Rectal smooth muscle tissue (tissue), 1 donor: ENCODE measurements at regions not wholly inside any gene's neighbourhood (a gene's known extent, or its start where the extent isn't known, plus 50 kb on each side); places are given as distances from the start of the nearest gene placed in this dataset.

Source experiments
- H3K27ac ChIP-seq: one replicate; pipeline ENCODE4 v1.7.0; 2013; ENCODE audit warnings: low read depth, low read length, inconsistent platforms
- H3K27me3 ChIP-seq: one replicate; pipeline ENCODE4 v1.7.0; 2013; ENCODE audit warnings: low read length; ENCODE audit not compliant: control insufficient read depth, insufficient read depth
- H3K36me3 ChIP-seq: one replicate; pipeline ENCODE4 v1.7.0; 2013; ENCODE audit warnings: low read length; ENCODE audit not compliant: control insufficient read depth, insufficient read depth
- H3K4me1 ChIP-seq: one replicate; pipeline ENCODE4 v1.7.0; 2013; ENCODE audit warnings: low read length; ENCODE audit not compliant: control insufficient read depth, insufficient read depth
- H3K4me3 ChIP-seq: one replicate; pipeline ENCODE4 v1.7.0; 2013; ENCODE audit warnings: low read length
- H3K9ac ChIP-seq: one replicate; pipeline ENCODE4 v1.7.0; 2013; ENCODE audit warnings: low read length

DNA sequence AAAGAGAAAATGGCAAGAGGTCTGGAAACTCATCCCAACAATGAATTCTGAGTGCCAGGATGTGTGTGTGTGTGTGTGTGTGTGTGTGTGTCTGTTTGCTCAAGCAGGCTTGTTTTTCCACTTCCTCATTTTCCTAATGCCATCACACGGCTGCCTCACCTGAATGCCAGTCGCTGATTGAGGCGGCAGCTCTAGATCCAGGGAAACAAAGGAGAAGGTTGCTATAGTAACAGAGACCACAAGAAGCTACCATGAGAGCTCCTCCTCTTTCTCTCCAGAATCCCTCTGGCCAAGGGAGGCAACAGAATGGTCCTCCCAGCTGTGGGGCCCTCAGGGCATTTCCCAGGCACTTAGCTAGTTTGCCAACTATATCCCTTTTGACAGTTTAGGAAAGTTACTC, 241.1 kb upstream of the TSHZ2 start:
- no peaks in the 10 kb centered on the region for H3K4me1 ChIP-seq
- no peak overlapping the region for H3K27ac ChIP-seq
- H3K36me3 ChIP-seq, result no peaks in the 10 kb centered on the region
- H3K9ac ChIP-seq, result no peak overlapping the region
- H3K27me3 ChIP-seq, result no peaks in the 10 kb centered on the region
- no peak overlapping the region for H3K4me3 ChIP-seq

DNA sequence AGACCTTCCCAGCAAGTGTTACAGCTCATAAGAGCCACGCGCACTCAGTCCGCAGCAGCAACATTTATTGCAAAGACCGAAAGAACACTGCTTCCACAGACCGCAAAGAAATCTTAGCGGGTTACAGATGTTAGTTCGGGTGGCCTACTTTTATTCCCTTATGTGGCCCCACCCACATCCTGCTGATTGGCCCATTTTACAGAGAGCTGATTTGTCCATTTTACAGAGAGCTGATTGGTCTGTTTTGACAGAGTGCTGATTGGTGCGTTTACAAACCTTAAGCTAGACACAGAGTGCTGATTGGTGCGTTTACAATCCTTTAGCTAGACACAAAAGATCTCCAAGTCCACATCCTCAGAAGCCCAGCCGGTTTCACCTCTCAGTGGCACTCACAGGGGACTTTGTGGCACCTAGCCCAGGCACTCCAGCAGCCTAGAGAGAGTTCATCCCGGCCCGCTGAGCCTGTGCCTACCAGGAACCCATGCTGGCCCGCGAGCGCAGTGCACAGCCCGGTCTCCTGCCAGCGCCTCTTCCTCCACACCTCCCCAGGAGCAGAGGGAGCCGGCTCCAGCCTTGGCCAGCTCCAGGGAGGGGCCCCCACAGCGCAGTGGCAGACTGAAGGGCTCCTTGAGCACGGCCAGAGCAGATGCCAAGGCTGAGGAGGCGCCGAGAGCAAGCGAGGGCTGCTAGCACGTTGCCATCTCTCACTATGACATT, 244.3 kb upstream of the TSHZ2 start:
- H3K27me3 ChIP-seq, result no peaks in the 10 kb centered on the region
- H3K36me3 ChIP-seq, result no peaks in the 10 kb centered on the region
- H3K27ac ChIP-seq, result no peak overlapping the region
- no peak overlapping the region for H3K4me3 ChIP-seq
- no peak overlapping the region for H3K9ac ChIP-seq
- no peaks in the 10 kb centered on the region for H3K4me1 ChIP-seq

DNA sequence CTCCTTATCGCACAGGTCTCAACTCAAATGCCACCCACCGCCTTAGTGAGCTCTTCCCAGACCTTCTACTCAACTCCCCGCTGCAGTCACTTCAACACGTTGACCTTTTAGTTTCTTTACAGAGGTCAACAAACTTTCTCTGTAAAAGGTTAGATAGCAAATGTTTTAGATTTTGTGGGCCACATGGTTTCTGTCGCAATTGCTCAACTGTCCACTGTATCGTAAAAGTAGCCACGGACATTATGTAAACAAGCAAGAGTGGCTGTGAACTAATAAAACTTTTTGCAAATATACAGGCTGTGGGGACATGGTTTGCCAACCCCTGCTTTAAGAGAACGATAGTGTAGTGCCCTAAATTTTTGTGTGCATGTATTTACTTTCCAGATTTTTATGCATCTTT, 247.6 kb upstream of the TSHZ2 start:
- Histone ChIP-seq H3K27ac (no peak overlapping the region), H3K27me3 (no peaks in the 10 kb centered on the region), H3K4me1 (no peaks in the 10 kb centered on the region), H3K9ac (no peak overlapping the region), H3K4me3 (no peak overlapping the region), H3K36me3 (no peaks in the 10 kb centered on the region)

DNA sequence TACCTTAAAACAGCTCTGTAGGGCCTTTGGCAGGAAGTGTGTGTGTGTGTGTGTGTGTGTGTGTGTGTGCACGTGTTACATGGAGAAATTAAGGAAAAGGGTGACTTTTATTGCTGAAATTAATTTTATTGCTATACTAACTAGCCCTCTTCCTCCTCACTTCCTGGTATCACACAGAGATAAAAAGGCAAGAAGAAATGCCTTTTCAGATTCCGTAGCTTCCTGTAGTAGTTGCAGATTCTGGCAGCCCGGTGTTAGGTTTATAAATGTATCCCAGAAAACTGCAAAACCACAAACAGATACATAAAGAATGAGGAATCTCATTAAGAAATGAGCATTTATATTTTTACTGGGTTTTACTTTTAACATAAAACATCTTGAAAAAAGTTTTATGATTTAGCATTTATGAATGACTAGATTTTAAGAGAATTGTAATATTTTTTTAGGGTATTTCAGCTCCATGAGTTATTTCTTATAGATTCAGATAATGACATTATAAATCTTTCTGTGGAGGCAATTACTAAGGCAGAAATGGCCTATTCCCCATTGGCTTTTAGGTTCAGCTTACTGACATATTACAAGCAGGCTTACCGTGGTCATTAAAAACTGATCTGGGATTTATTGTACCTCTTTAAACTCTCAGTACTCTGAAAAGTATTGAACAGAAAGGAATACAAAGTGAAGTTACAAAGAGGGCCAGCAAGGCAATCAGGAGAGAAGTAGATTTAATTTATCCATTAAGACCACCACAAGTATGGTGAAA, 249.1 kb upstream of the TSHZ2 start:
- Histone ChIP-seq H3K27me3 (no peaks in the 10 kb centered on the region), H3K36me3 (no peaks in the 10 kb centered on the region), H3K4me3 (no peak overlapping the region), H3K9ac (no peak overlapping the region), H3K4me1 (no peaks in the 10 kb centered on the region), H3K27ac (no peak overlapping the region)

DNA sequence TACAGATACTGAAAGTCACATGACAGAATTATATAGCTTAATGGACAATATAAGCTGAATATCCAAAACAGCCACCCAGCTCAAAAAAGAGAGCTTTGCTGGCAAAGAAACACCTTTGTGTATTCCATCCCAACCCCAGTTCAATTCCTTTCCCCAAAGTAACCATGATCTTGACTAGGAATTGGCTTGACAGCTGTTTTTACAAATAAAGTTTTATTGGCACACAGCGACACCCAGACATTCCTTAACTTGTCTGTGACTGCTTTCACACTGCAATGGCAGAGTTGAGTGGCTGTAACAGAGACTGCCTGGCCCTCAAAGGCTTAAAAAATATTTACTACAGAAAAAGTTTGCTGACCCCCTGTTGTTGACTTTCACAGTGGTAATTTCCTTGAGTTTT, 264.0 kb upstream of the TSHZ2 start:
- Histone ChIP-seq H3K27me3 (no peaks in the 10 kb centered on the region), H3K9ac (no peak overlapping the region), H3K4me3 (no peak overlapping the region), H3K27ac (no peak overlapping the region), H3K36me3 (no peaks in the 10 kb centered on the region), H3K4me1 (no peaks in the 10 kb centered on the region)

DNA sequence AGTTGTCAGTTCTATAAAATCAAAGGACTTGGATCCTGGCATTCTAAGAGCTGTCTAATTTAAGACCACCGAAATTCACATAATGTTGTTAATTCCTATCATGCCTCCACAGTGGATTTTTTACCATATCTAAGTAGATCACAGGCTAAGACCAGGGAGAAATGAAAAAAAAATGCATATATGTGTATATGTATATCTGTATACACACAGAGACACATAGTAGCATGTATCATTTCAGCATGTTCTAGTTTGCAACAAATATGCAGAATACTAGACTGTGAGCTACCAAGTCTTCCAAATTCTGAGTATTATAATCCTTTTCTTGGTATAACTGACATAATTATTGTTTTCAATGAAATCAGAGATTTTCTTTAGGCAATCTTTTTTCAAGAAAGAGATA, 267.6 kb upstream of the TSHZ2 start:
- Histone ChIP-seq H3K27ac (no peak overlapping the region), H3K36me3 (no peaks in the 10 kb centered on the region), H3K4me3 (no peak overlapping the region), H3K9ac (no peak overlapping the region), H3K27me3 (no peaks in the 10 kb centered on the region), H3K4me1 (no peaks in the 10 kb centered on the region)

DNA sequence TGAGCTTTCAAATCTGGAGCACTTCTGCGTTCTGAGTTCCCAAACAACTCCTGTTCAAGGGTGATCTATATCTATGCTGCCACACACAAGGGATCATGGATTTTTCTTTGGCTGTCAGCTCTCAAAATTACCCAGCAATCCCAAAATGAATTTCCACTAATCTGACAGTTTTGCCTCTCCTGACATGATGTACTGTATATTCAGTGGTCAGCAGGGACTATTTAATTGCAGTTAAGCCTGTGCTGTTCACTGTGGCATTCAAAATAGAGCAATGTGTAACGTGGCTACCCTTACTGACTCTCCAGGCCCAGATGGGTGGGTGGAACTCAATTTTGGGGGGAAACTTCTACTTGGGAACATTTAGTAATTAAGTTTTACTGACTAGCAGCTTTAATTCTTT, 283.8 kb upstream of the TSHZ2 start:
- Histone ChIP-seq H3K4me3 (no peak overlapping the region), H3K27ac (no peak overlapping the region), H3K36me3 (no peaks in the 10 kb centered on the region), H3K9ac (no peak overlapping the region), H3K4me1 (no peaks in the 10 kb centered on the region), H3K27me3 (no peaks in the 10 kb centered on the region)

DNA sequence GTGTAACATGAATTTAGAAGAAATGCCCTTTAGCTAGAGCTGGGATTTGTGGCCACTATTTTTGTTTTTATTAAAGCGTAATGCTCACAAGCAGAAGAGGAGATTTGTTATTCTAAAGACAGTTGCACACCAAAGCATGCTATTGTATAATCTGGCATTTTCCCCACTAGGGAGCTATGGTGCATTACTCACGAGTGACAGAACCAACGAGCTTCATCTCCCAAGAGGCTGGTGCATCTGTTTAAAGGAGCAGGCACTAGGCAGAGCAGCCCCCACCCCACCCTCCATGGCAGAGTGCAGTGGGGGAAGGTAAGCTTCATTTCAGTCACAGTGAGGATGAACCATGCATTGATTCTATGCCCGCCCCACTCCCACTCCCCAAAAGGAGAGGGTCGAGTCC, 287.3 kb upstream of the TSHZ2 start:
- H3K27ac ChIP-seq, result no peak overlapping the region
- no peak overlapping the region for H3K4me3 ChIP-seq
- H3K4me1 ChIP-seq, result no peaks in the 10 kb centered on the region
- H3K36me3 ChIP-seq, result no peaks in the 10 kb centered on the region
- no peaks in the 10 kb centered on the region for H3K27me3 ChIP-seq
- H3K9ac ChIP-seq, result no peak overlapping the region

DNA sequence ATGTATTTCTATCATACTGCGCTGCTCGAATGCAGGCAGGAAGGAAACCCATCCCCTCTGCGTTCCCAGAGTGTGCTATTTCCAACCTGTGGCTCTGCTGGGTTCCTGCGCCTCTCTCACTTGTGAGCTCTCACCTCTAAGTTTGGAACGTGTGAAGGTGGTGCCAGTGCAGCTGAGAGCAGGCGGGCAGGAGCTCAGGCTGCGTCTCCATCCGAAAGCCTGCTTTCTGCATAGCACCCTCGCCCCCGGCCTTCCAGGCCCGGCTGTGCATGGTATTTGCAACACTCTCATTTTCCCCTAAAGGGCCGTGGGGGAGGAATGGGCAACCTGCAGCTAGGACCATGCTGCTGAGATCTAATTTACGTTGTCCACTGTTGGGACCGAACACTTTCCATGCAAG, 288.0 kb upstream of the TSHZ2 start:
- Histone ChIP-seq H3K4me1 (no peaks in the 10 kb centered on the region), H3K36me3 (no peaks in the 10 kb centered on the region), H3K27me3 (no peaks in the 10 kb centered on the region), H3K4me3 (no peak overlapping the region), H3K27ac (no peak overlapping the region), H3K9ac (no peak overlapping the region)

DNA sequence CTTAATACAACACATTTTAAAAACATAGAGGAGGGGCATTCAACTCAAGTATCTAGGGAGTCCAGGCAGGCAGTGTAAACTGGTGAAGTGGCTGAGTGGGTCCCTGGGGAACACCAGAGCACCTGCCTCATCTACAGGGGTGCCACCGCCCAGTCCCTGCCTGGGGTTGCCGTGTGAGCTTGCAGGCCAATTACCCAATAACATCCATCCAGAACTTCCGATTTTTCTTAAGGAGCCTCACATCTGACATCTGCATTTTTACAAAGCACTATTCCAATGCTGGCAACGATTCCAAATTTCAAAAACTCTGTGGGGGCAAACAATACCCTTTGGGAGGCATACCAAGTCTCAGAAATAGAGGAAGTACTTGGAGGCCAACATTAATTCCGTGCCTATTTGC, 288.4 kb upstream of the TSHZ2 start:
- Histone ChIP-seq H3K4me1 (no peaks in the 10 kb centered on the region), H3K27me3 (no peaks in the 10 kb centered on the region), H3K36me3 (no peaks in the 10 kb centered on the region), H3K27ac (no peak overlapping the region), H3K4me3 (no peak overlapping the region), H3K9ac (no peak overlapping the region)

DNA sequence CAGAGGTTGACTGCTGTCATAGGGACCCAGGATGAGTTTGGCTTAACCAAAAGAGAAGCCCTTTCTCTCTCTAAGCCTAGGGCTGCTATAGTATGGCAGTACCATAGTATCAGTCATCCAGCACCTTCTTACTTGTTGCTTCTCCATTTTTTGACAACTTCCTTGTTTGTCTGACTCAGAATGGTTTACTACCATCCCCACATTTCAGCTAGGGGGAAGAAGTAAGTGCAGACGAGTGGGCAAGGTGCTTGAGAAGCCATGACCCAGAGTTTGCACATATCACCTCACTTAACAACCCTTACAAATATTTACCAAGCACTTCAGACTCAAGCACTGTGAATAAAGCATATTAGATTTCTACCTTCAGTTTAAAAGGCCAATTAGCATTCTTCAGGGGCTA, 289.9 kb upstream of the TSHZ2 start:
- no peak overlapping the region for H3K27ac ChIP-seq
- no peak overlapping the region for H3K4me3 ChIP-seq
- no peaks in the 10 kb centered on the region for H3K36me3 ChIP-seq
- no peaks in the 10 kb centered on the region for H3K27me3 ChIP-seq
- H3K9ac ChIP-seq, result no peak overlapping the region
- H3K4me1 ChIP-seq, result no peaks in the 10 kb centered on the region

DNA sequence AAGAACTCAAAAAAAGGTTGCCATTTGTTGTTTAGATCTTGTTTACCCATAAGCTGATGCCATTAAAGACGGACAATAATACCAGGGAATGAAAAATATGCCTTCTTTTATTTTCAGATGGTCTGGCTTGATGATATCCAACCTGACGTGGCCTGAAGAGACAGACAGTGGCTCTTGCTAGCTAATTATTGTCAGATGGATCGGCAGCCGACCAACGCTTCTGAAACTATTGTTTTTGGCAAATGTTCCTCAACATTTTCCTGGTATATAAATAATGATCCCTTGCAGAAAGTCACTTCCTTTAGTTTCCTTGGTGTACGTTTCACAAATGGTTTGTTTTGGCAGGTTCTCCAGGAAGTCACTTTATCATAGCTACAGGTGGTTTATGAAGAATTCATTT, 290.9 kb upstream of the TSHZ2 start:
- H3K4me1 ChIP-seq, result no peaks in the 10 kb centered on the region
- no peak overlapping the region for H3K9ac ChIP-seq
- H3K27ac ChIP-seq, result no peak overlapping the region
- H3K4me3 ChIP-seq, result no peak overlapping the region
- H3K36me3 ChIP-seq, result no peaks in the 10 kb centered on the region
- no peaks in the 10 kb centered on the region for H3K27me3 ChIP-seq

DNA sequence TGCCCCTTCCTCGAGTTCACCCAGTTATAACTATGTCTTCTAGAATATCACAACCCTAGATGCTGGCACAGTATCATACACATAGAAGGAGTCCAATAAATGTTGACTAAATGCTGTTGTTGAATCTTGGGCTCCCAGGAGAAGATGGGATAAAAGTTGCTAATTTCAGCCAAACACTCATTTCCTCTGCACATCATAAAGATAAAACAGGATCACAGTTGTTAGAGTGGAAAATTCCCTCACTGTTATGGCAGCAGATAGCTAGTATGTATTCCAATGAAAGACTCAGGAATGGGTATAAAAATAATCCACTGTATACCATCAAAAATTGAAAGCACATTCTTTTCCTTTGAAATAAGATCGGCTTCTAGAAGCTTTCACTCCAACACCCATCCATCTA, 294.9 kb upstream of the TSHZ2 start:
- Histone ChIP-seq H3K4me3 (no peak overlapping the region), H3K27me3 (no peaks in the 10 kb centered on the region), H3K4me1 (no peaks in the 10 kb centered on the region), H3K27ac (no peak overlapping the region), H3K36me3 (no peaks in the 10 kb centered on the region), H3K9ac (no peak overlapping the region)
